GM12872 (cell line): ENCODE measurements at regions not wholly inside any gene's neighbourhood (a gene's known extent, or its start where the extent isn't known, plus 50 kb on each side); places are given as distances from the start of the nearest gene placed in this dataset.

Experiments
- CTCF ChIP-seq: IDR thresholded peaks from 3 replicates; pipeline ENCODE4 v1.5.1; 2011; ENCODE audit warnings: low read depth, mild to moderate bottlenecking, low read length, moderate library complexity; ENCODE audit not compliant: insufficient read depth

GRCh38 chr17:71601894-71602504 lies 518.8 kb upstream of the SOX9 start:
- TF ChIP-seq CTCF, result no peak

- no peak for TF ChIP-seq CTCF
These were observed 506.8 kb upstream of the SOX9 start for GRCh38 chr17:71613996-71614395.

- TF ChIP-seq CTCF, result no peak
These were observed 505.0 kb upstream of the SOX9 start for GRCh38 chr17:71615820-71616219.

GRCh38 chr17:71625330-71625729 lies 495.5 kb upstream of the SOX9 start:
- TF ChIP-seq CTCF, result no peak

GRCh38 chr17:71628306-71628705 lies 492.5 kb upstream of the SOX9 start:
- no peak for TF ChIP-seq CTCF

GRCh38 chr17:71631483-71631882 lies 489.3 kb upstream of the SOX9 start:
- TF ChIP-seq CTCF, result no peak

GRCh38 chr17:71632328-71632727 lies 488.5 kb upstream of the SOX9 start:
- no peak for TF ChIP-seq CTCF
